GM18498 (cell line): ENCODE measurements at regions not wholly inside any gene's neighbourhood (a gene's known extent, or its start where the extent isn't known, plus 50 kb on each side); places are given as distances from the start of the nearest gene placed in this dataset.
"Not testable (repeated sequence)": the region's sequence is repeated elsewhere in the genome, so short reads cannot be mapped to it uniquely, and the experiment has no call there.

Experiments used
- ATAC-seq: cut with Tn5 transposase; IDR thresholded peaks from one replicate; pipeline ENCODE4 v1.9.1; 2021; ENCODE audit warnings: mild to moderate bottlenecking, moderate library complexity; ENCODE audit not compliant: unreplicated experiment

DNA sequence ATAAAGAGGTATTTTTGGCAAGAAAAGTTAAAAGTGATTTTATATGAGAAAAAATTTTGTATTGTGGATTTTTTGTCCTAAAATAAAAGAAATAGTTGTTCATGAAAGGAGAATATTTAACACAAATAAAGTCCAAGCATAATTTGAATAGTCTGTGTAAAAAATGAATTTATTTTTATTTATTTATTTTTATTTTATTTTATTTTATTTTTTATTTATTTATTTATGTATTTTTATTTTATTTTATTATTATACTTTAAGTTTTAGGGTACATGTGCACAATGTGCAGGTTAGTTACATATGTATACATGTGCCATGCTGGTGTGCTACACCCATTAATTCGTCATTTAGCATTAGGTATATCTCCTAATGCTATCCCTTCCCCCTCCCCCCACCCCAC, 948.9 kb upstream of the ADGRB3 start:
- ATAC-seq: not testable (repeated sequence)

GRCh38 chr6:67683960-67684359, 951.1 kb upstream of the ADGRB3 start:
- ATAC-seq: no peak

GRCh38 chr6:67680297-67680932, 954.7 kb upstream of the ADGRB3 start:
- no peak for ATAC-seq

DNA sequence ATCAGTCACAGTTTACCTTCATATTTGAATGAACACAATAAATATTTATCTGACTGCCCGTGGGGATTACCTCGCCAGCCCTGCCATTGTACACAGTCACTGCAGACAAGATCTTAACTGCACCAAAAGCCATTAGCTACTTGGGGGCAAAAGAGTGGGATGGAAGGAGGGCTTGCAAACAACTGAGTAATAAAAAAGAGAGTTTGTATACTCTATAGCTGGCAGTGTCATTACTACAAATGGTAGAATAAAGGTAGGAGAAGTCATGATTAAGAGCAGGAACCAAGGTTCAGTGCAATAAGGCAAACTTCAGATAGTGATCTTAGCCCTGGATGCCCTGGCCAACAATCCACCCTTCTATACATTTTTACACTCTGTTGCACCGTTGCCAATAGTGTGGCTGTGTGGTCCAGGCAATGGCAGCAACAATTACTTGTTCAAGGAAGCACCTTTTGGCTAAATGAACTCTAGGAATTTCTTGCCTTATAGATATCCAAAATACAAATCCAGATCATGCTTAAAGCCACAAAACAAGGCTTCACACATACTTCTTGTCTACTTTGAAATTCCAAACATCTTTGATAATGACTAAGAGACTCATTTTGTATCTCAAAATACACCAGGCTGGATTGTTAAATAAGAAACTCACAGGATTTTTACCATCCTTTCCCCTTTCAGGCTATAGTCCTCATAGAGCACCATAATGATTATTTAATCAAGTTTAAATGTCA, 955.4 kb upstream of the ADGRB3 start:
- no peak for ATAC-seq

DNA sequence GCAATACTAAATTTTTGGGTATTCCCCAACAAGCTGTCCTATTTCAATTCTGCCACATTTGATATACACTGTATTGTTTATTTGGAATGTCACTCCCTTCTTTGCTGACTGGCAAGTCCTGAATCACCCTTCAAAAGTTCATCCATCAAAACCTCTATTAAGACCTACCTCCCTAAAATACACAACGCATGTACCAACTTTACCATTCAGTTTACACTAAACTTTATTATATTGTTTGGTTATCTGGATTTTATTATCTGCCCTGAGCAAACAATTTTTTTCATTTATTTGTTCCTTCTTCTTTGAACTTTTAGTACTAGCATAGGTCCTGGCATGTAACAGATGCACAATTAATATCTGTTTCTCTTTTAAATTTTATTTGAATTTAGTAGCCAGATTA, 958.2 kb upstream of the ADGRB3 start:
- ATAC-seq: no peak

GRCh38 chr6:67667637-67668422, 967.3 kb upstream of the ADGRB3 start:
- ATAC-seq: no peak

- no peak for ATAC-seq
Observed at GRCh38 chr6:67666177-67666964, 968.7 kb upstream of the ADGRB3 start.

- no peak for ATAC-seq
Observed at GRCh38 chr6:67664942-67665341, 970.1 kb upstream of the ADGRB3 start.

GRCh38 chr6:67663105-67663895, 971.8 kb upstream of the ADGRB3 start:
- ATAC-seq: no peak

DNA sequence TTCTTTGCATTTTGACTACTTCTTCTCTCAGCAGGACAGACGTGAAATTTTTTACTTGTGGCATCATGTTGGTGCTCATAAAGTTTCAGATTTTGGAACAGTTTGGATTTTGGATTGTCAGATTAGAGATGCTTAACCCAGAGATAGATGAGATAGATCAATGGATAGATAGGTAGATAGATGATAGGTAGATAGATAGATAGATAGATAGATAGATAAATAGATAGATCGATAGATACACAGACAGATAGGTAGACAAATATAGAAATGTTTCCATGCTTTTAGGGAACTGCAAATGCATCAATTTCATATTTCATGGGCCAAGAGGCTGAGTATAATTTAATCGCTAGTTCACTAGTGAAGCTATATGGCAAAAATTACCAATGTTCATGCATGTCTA, 981.5 kb upstream of the ADGRB3 start:
- ATAC-seq: no peak

GRCh38 chr6:67646550-67646949, 988.5 kb upstream of the ADGRB3 start:
- no peak for ATAC-seq

GRCh38 chr6:67643281-67643680, 991.8 kb upstream of the ADGRB3 start:
- no peak for ATAC-seq

GRCh38 chr6:67642582-67642981, 992.5 kb upstream of the ADGRB3 start:
- ATAC-seq: no peak

- no peak for ATAC-seq
Observed at GRCh38 chr6:67640484-67640883, 994.6 kb upstream of the ADGRB3 start.

- ATAC-seq: no peak
Observed at GRCh38 chr6:67639161-67639560, 995.9 kb upstream of the ADGRB3 start.

DNA sequence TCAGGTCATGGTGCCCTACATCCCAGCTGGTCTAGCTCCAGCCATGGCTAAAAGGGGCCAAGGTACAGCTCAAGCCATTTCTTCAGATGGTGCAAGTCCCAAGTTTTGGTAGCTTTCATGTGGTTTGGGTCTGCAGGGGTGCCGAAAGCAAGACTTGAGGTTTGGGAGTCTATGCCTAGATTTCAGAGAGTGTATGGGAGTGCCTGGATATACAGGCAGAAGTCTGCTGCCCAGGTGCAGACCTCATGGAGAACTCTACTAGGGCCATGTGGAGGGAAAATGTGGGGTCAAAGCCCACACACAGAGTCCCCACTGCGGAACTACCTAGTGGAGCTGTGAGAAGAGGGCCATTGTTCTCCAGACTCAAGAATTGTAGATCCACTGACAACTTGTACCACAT, 1000.9 kb upstream of the ADGRB3 start:
- ATAC-seq: no peak

- ATAC-seq: no peak
Observed at GRCh38 chr6:67633058-67633457, 1002.0 kb upstream of the ADGRB3 start.

- ATAC-seq: no peak
Observed at GRCh38 chr6:67630146-67630545, 1004.9 kb upstream of the ADGRB3 start.

DNA sequence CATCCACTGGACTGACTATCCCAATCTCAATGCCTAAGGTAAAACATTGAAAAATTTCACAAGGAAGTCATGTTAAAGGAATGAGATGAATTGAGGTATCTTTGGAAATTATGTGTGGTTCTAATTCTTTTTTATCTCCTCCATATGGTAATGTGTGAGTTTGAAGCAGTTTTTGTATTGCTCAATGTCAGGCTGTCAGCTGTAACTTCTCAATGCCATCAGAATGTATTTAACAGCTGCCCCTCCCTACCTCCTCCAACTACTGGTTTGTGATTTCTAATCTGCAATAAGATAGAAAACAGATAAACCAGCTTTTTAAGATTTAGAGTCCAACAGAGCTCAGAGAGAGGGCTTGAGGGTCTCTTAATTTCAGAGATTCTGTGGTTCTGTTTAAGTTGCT, 1005.8 kb upstream of the ADGRB3 start:
- no peak for ATAC-seq

- ATAC-seq: no peak
Observed at GRCh38 chr6:67615796-67616195, 1019.3 kb upstream of the ADGRB3 start.
